GM12875 (cell line): ENCODE measurements at regions not wholly inside any gene's neighbourhood (a gene's known extent, or its start where the extent isn't known, plus 50 kb on each side); places are given as distances from the start of the nearest gene placed in this dataset.

Experiments used
- H3K4me3 ChIP-seq: one replicate; pipeline ENCODE4 v1.5.1; 2011; ENCODE audit warnings: low read depth, low read length, control low read depth
- CTCF ChIP-seq: IDR thresholded peaks from 2 replicates; pipeline ENCODE4 v1.5.1; 2011; ENCODE audit warnings: low read depth, mild to moderate bottlenecking, control low read depth, inconsistent platforms, low read length, moderate library complexity, borderline replicate concordance; ENCODE audit not compliant: insufficient read depth

- no peak for TF ChIP-seq CTCF
- no peak overlapping the region for H3K4me3 ChIP-seq
These were observed 66.9 kb upstream of the ATP6AP2 start for GRCh38 chrX:40513835-40514234.

- no peak overlapping the region for H3K4me3 ChIP-seq
- no peak for TF ChIP-seq CTCF
These were observed 67.8 kb upstream of the ATP6AP2 start for GRCh38 chrX:40513012-40513411.

- H3K4me3 ChIP-seq, result no peak overlapping the region
- TF ChIP-seq CTCF, result no peak
These were observed 69.5 kb upstream of the ATP6AP2 start for GRCh38 chrX:40511258-40511657.

- no peak overlapping the region for H3K4me3 ChIP-seq
- no peak for TF ChIP-seq CTCF
These were observed 72.2 kb upstream of the ATP6AP2 start for GRCh38 chrX:40508560-40508959.

GRCh38 chrX:40506201-40506985 lies 74.4 kb upstream of the ATP6AP2 start:
- no peak overlapping the region for H3K4me3 ChIP-seq
- no peak for TF ChIP-seq CTCF

- no peak overlapping the region for H3K4me3 ChIP-seq
- TF ChIP-seq CTCF, result no peak
These were observed 75.8 kb upstream of the ATP6AP2 start for GRCh38 chrX:40504801-40505605.
